GM12892 (cell line): ENCODE measurements at regions not wholly inside any gene's neighbourhood (a gene's known extent, or its start where the extent isn't known, plus 50 kb on each side); places are given as distances from the start of the nearest gene placed in this dataset.

Experiments used
- POLR2A ChIP-seq: IDR thresholded peaks from 2 replicates; pipeline ENCODE4 v1.6.1; 2011; ENCODE audit warnings: low read depth, low read length, control low read depth
- POLR2AphosphoS5 ChIP-seq: IDR thresholded peaks from 2 replicates; pipeline ENCODE4 v1.6.1; 2011; ENCODE audit warnings: low read depth, low read length, control low read depth
- TAF1 ChIP-seq: IDR thresholded peaks from 2 replicates; pipeline ENCODE4 v1.6.1; 2011; ENCODE audit warnings: low read depth, mild to moderate bottlenecking, control low read depth, low read length, borderline replicate concordance

DNA sequence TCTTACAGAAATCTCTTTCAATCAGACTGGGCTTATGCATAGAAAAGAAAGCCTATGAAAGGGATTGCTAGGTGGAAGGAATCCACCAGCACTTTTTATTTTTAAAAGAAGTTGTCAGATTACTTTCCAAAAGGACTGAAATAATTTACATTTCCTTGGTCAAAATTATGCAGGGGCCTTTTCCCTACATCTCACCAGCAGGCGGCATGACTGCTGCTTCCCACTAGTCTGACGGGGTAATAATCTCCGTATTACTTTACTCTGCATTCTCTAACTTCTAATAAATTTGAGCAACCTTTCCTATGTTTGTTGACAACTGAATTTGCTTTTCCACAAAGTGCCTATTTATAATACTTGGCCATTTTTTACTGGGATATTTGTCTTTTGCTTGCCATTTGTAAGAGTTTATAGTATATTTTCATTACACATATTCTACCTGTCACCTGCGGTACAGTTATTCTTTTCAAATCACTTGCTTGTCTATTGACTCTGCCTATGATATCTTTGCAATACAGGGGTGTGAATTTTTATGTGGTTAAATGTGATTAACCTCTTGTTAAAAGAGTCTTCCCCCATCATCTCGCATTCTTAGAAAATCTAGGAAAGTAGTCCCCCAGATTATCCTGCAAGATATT is 51.9 kb upstream of the USP47 start:
- no peak for TF ChIP-seq POLR2A
- no peak for TF ChIP-seq POLR2AphosphoS5
- no peak for TF ChIP-seq TAF1
